PC-3 (cell line): ENCODE measurements at regions not wholly inside any gene's neighbourhood (a gene's known extent, or its start where the extent isn't known, plus 50 kb on each side); places are given as distances from the start of the nearest gene placed in this dataset.

Experiments
- CTCF ChIP-seq: fragments of 300-600 bp; sonication (generic); conservative IDR thresholded peaks from 2 replicates; pipeline ENCODE4 v1.5.1; 2017; ENCODE audit warnings: antibody characterized with exemption, low read depth, mild to moderate bottlenecking, low read length
- EZH2 ChIP-seq: fragments of 300-600 bp; sonication (generic); IDR thresholded peaks from one replicate; pipeline ENCODE4 v1.6.1; 2017; ENCODE audit warnings: antibody characterized with exemption, mild to moderate bottlenecking, low read length; ENCODE audit not compliant: unreplicated experiment

GRCh38 chr11:77524539-77524938, 50.6 kb upstream of the PAK1 start:
- TF ChIP-seq CTCF, result 0 out of 2 replicates have a peak, but pooled peaks have one; percentile 18
- TF ChIP-seq EZH2, result no peak
